ENCODE measurements at regions not wholly inside any gene's neighbourhood (a gene's known extent, or its start where the extent isn't known, plus 50 kb on each side); places are given as distances from the start of the nearest gene placed in this dataset.

DNA sequence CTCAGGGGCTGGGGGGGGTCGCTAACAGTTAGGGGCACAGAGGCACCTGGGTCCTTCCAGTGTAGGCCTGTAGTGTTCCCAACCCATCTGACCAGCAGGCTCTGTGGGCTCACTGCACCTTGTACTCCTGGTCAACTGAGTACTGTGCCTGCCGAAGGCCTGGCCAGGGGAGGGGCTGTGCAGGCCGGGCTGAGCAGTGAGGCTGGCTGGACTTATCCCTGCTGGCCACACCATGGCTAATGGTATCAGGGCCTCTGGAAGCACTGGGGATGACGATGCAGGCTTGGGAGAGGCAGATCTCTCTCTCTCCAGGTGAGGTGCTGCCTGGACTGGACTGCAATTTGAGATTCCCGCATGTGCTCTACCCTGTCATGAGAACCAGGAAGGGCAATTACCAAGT lies 58.9 kb upstream of the SDK2 start:
- H3K4me1 Mint-ChIP-seq, result peaks cover 0 to 3% (median 0%) of the 10 kb centered on the region in 3 donors
- ChIA-PET CTCF (no interaction called here), POLR2A (no interaction called here)
- H3K27ac ChIP-seq (ENCODE audit: low read length), result no peak overlapping the region
- DNase-seq, result no peak
- peaks cover 0 to 16% of the 10 kb centered on the region in 2 donors for H3K27me3 Mint-ChIP-seq
- no peak overlapping the region for H3K4me3 Mint-ChIP-seq
- peaks cover 0 to 7% of the 10 kb centered on the region in 2 experiments for H3K27me3 ChIP-seq (replicated peaks in 1 of 2; ENCODE audit: control insufficient read depth in 2 of 2, extremely low read depth in 1 of 2, insufficient read depth in 2 of 2, low read length in 1 of 2)
- 65% methylated on average over 5 of the region's 5 CpGs for WGBS (ENCODE audit: insufficient coverage)
- H3K36me3 ChIP-seq (ENCODE audit: control insufficient read depth in 2 of 2, extremely low read depth in 1 of 2, insufficient read depth in 1 of 2, low read length in 1 of 2), result no peaks in the 10 kb centered on the region
- no peak overlapping the region for H3K4me3 ChIP-seq (ENCODE audit: control insufficient read depth in 1 of 2, extremely low read depth in 1 of 2, low read length in 1 of 2)
- no peak for ATAC-seq (replicated peaks in 1 of 4)
- no peaks in the 10 kb centered on the region for H3K36me3 Mint-ChIP-seq
- no peak overlapping the region for H3K27ac Mint-ChIP-seq
- peaks cover 2 to 6% (median 6%) of the 10 kb centered on the region in 3 donors for H3K9me3 Mint-ChIP-seq
- no peaks in the 10 kb centered on the region for H3K4me1 ChIP-seq (ENCODE audit: control insufficient read depth in 1 of 2, extremely low read depth in 1 of 2, insufficient read depth in 2 of 2, low read length in 2 of 2)
- H3K9me3 ChIP-seq, result no peaks in the 10 kb centered on the region

DNA sequence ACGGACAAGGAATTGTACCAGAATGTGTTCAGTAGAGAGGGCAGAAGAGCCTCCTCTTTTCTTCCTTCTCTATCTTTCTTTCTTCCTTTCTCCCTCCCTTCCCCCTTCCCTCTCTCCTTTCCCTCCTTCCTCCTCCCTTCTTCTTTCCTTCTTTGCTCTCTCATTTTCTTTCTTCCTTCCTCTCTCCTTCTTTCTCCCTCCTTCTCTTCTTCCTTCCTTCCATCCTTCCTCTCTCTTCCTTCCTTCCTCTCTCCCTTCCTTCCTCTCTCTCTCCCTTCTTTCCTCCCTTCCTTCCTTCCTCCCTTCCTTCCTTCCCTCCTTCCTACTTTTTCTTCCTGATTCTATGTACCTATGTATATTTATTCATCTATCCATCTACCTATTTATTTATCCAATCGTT lies 59.7 kb upstream of the SDK2 start:
- POLR2A ChIA-PET, result no interaction called here
- ATAC-seq (replicated peaks in 1 of 4) (no peak), DNase-seq (no peak)
- H3K36me3 ChIP-seq (ENCODE audit: control insufficient read depth in 2 of 2, extremely low read depth in 1 of 2, insufficient read depth in 1 of 2, low read length in 1 of 2), result no peaks in the 10 kb centered on the region
- no peaks in the 10 kb centered on the region for H3K9me3 ChIP-seq
- Mint-ChIP-seq H3K9me3 (peaks cover 2 to 6% (median 6%) of the 10 kb centered on the region in 3 donors), H3K36me3 (no peaks in the 10 kb centered on the region), H3K4me1 (peaks cover 0 to 3% (median 0%) of the 10 kb centered on the region in 3 donors), H3K4me3 (no peak overlapping the region), H3K27me3 (peaks cover 2 to 14% of the 10 kb centered on the region in 2 donors), H3K27ac (no peak overlapping the region)
- H3K4me3 ChIP-seq (ENCODE audit: control insufficient read depth in 1 of 2, extremely low read depth in 1 of 2, low read length in 1 of 2), result no peak overlapping the region
- CTCF ChIA-PET, result no interaction called here
- no peak overlapping the region for H3K27ac ChIP-seq (ENCODE audit: low read length)
- WGBS (ENCODE audit: insufficient coverage), result no CpG with 5 or more reads among the region's 2 CpGs
- peaks cover 0 to 6% of the 10 kb centered on the region in 2 experiments for H3K27me3 ChIP-seq (replicated peaks in 1 of 2; ENCODE audit: control insufficient read depth in 2 of 2, extremely low read depth in 1 of 2, insufficient read depth in 2 of 2, low read length in 1 of 2)
- no peaks in the 10 kb centered on the region for H3K4me1 ChIP-seq (ENCODE audit: control insufficient read depth in 1 of 2, extremely low read depth in 1 of 2, insufficient read depth in 2 of 2, low read length in 2 of 2)

DNA sequence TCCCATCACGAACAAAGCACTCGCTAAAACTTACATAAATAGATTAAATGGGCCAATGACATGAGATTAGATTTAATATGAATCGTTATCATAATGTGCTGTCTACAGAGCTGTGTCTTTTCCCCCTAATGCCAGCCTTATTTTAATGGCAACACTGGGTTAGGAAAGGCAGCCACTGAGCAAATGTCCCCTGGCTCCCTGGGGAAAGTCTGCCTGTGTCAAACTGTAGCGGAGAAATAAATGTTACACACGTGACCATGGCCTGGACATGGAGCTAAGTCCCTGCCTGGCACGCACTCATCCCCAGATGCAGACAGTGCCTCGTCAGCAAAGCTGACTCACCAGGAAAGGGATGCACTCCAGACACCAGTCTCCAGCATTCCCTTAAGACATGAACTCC lies 61.3 kb upstream of the SDK2 start:
- WGBS (ENCODE audit: insufficient coverage), result 75% methylated on average over 4 of the region's 7 CpGs
- H3K9me3 Mint-ChIP-seq, result peaks cover 2 to 6% (median 6%) of the 10 kb centered on the region in 3 donors
- ATAC-seq (replicated peaks in 1 of 4) (no peak), DNase-seq (no peak)
- no peak overlapping the region for H3K4me3 ChIP-seq (ENCODE audit: control insufficient read depth in 1 of 2, extremely low read depth in 1 of 2, low read length in 1 of 2)
- H3K9me3 ChIP-seq, result no peaks in the 10 kb centered on the region
- H3K27me3 Mint-ChIP-seq, result peaks cover 5 to 14% of the 10 kb centered on the region in 2 donors
- no peak overlapping the region for H3K27ac ChIP-seq (ENCODE audit: low read length)
- H3K36me3 Mint-ChIP-seq, result no peaks in the 10 kb centered on the region
- H3K4me1 Mint-ChIP-seq, result peaks cover 7 to 14% (median 8%) of the 10 kb centered on the region in 3 donors
- H3K4me3 Mint-ChIP-seq, result no peak overlapping the region
- H3K27ac Mint-ChIP-seq, result no peak overlapping the region
- POLR2A ChIA-PET, result interaction anchor here in 1 of 2 donors (0.7 kb wide), 1 partner anchor 24 kb away, joined by 4 read pairs; no protein-coding TSS in a partner anchor
- H3K36me3 ChIP-seq (ENCODE audit: control insufficient read depth in 2 of 2, extremely low read depth in 1 of 2, insufficient read depth in 1 of 2, low read length in 1 of 2), result no peaks in the 10 kb centered on the region
- peaks cover 0 to 9% of the 10 kb centered on the region in 2 experiments for H3K4me1 ChIP-seq (ENCODE audit: control insufficient read depth in 1 of 2, extremely low read depth in 1 of 2, insufficient read depth in 2 of 2, low read length in 2 of 2)
- CTCF ChIA-PET, result no interaction called here
- peaks cover 0 to 12% of the 10 kb centered on the region in 2 experiments for H3K27me3 ChIP-seq (replicated peaks in 1 of 2; ENCODE audit: control insufficient read depth in 2 of 2, extremely low read depth in 1 of 2, insufficient read depth in 2 of 2, low read length in 1 of 2)

DNA sequence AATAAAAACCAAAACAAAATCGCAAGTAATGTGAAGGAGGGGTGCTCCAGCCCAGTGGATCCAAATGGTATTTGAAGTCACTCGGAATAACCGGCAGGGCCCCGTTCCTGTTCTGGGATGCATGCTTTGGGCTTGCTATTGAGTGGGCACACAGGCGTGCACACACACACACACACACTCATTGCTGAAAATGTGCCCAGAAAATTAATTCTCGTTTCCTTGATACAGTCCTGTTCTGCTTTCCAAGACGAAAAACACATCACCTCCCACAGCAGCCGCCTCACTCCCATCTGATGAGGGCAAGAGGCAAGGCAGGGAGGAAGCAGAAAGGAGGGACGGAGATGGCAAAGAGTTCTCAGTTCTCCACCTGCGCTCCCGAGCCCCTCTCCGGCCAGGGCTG lies 62.2 kb upstream of the SDK2 start:
- Mint-ChIP-seq H3K9me3 (peaks cover 2 to 6% (median 6%) of the 10 kb centered on the region in 3 donors), H3K27ac (no peak overlapping the region), H3K27me3 (peaks cover 6 to 14% of the 10 kb centered on the region in 2 donors), H3K4me3 (no peak overlapping the region), H3K36me3 (no peaks in the 10 kb centered on the region), H3K4me1 (peaks cover 12 to 21% (median 14%) of the 10 kb centered on the region in 3 donors)
- no peaks in the 10 kb centered on the region for H3K36me3 ChIP-seq (ENCODE audit: control insufficient read depth in 2 of 2, extremely low read depth in 1 of 2, insufficient read depth in 1 of 2, low read length in 1 of 2)
- POLR2A ChIA-PET, result no interaction called here
- peaks cover 0 to 17% of the 10 kb centered on the region in 2 experiments for H3K4me1 ChIP-seq (ENCODE audit: control insufficient read depth in 1 of 2, extremely low read depth in 1 of 2, insufficient read depth in 2 of 2, low read length in 2 of 2)
- no CpG with 5 or more reads among the region's 12 CpGs for WGBS (ENCODE audit: insufficient coverage)
- H3K27ac ChIP-seq (ENCODE audit: low read length), result no peak overlapping the region
- no peak overlapping the region for H3K4me3 ChIP-seq (ENCODE audit: control insufficient read depth in 1 of 2, extremely low read depth in 1 of 2, low read length in 1 of 2)
- no peak for DNase-seq
- peaks cover 0 to 14% of the 10 kb centered on the region in 2 experiments for H3K27me3 ChIP-seq (replicated peaks in 1 of 2; ENCODE audit: control insufficient read depth in 2 of 2, extremely low read depth in 1 of 2, insufficient read depth in 2 of 2, low read length in 1 of 2)
- H3K9me3 ChIP-seq, result no peaks in the 10 kb centered on the region
- CTCF ChIA-PET, result interaction anchor here in 1 of 2 donors (2.4 kb wide), 1 partner anchor 276 kb away, joined by 8 read pairs; no protein-coding TSS in a partner anchor
- no peak for ATAC-seq (replicated peaks in 1 of 4)

DNA sequence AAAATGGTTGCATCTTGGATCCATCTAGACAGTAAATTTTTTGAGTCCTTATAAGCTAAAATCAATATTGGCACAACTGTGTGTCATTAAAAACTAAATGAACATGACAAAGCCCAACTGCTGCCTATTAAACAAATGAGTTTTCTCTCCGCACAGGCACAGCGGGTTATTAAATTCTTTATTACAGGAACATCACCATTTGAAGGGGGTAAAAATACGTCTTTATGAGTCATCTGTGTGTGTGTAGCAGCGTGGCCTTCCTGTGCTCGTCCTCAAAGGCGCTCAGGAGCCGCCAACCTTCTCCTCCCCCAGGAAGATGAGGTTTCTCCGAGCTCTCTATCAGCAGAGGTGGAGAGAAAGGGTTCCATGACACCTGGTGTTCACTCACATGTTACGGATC lies 62.6 kb upstream of the SDK2 start:
- POLR2A ChIA-PET, result no interaction called here

DNA sequence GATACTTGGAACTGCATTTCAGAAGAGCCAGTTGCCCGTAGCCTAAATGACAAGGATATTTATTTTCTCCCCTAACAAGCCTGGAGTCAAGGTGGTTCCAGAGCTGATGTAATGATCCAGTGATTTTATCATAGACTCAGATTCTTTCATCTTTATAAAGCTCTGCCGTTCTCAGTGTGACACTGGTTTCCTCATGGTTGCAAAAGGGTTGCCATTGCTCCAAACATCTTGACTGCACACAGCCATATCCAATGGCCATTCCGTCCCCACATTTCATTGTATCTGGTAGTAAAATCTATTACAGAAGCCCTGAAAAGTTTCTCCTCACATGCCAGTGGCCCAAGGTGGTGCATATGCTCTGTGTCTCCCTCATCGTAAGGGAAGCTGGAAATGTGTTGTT lies 63.1 kb upstream of the SDK2 start:
- peaks cover 0 to 17% of the 10 kb centered on the region in 2 experiments for H3K4me1 ChIP-seq (ENCODE audit: control insufficient read depth in 1 of 2, extremely low read depth in 1 of 2, insufficient read depth in 2 of 2, low read length in 2 of 2)
- peaks cover 9 to 14% of the 10 kb centered on the region in 2 donors for H3K27me3 Mint-ChIP-seq
- no peak for ATAC-seq (replicated peaks in 1 of 4)
- H3K4me1 Mint-ChIP-seq, result peaks cover 12 to 21% (median 14%) of the 10 kb centered on the region in 3 donors
- CTCF ChIA-PET, result interaction anchor here in 1 of 2 donors (2.4 kb wide), 1 partner anchor 277 kb away, joined by 8 read pairs; no protein-coding TSS in a partner anchor
- H3K4me3 Mint-ChIP-seq, result no peak overlapping the region
- DNase-seq, result no peak
- H3K27me3 ChIP-seq (replicated peaks in 1 of 2; ENCODE audit: control insufficient read depth in 2 of 2, extremely low read depth in 1 of 2, insufficient read depth in 2 of 2, low read length in 1 of 2), result peaks cover 0 to 19% of the 10 kb centered on the region in 2 experiments
- no peaks in the 10 kb centered on the region for H3K36me3 ChIP-seq (ENCODE audit: control insufficient read depth in 2 of 2, extremely low read depth in 1 of 2, insufficient read depth in 1 of 2, low read length in 1 of 2)
- H3K36me3 Mint-ChIP-seq, result no peaks in the 10 kb centered on the region
- no peak overlapping the region for H3K27ac Mint-ChIP-seq
- no peak overlapping the region for H3K27ac ChIP-seq (ENCODE audit: low read length)
- H3K4me3 ChIP-seq (ENCODE audit: control insufficient read depth in 1 of 2, extremely low read depth in 1 of 2, low read length in 1 of 2), result no peak overlapping the region
- peaks cover 2 to 6% (median 6%) of the 10 kb centered on the region in 3 donors for H3K9me3 Mint-ChIP-seq
- WGBS (ENCODE audit: insufficient coverage), result 93% methylated on average over 2 of the region's 4 CpGs
- POLR2A ChIA-PET, result no interaction called here
- H3K9me3 ChIP-seq, result no peaks in the 10 kb centered on the region

More for the DNA sequence above, 62.6 kb upstream of the SDK2 start:
- peaks cover 2 to 6% (median 6%) of the 10 kb centered on the region in 3 donors for H3K9me3 Mint-ChIP-seq
- peaks cover 6 to 14% of the 10 kb centered on the region in 2 donors for H3K27me3 Mint-ChIP-seq
- DNase-seq, result no peak
- H3K4me1 Mint-ChIP-seq, result peaks cover 12 to 21% (median 14%) of the 10 kb centered on the region in 3 donors
- H3K4me3 ChIP-seq (ENCODE audit: control insufficient read depth in 1 of 2, extremely low read depth in 1 of 2, low read length in 1 of 2), result no peak overlapping the region
- H3K27me3 ChIP-seq (replicated peaks in 1 of 2; ENCODE audit: control insufficient read depth in 2 of 2, extremely low read depth in 1 of 2, insufficient read depth in 2 of 2, low read length in 1 of 2), result peaks cover 0 to 16% of the 10 kb centered on the region in 2 experiments
- WGBS (ENCODE audit: insufficient coverage), result no CpG with 5 or more reads among the region's 9 CpGs
- H3K27ac Mint-ChIP-seq, result no peak overlapping the region
- no peaks in the 10 kb centered on the region for H3K36me3 Mint-ChIP-seq
- no peak overlapping the region for H3K27ac ChIP-seq (ENCODE audit: low read length)
- H3K9me3 ChIP-seq, result no peaks in the 10 kb centered on the region
- H3K4me1 ChIP-seq (ENCODE audit: control insufficient read depth in 1 of 2, extremely low read depth in 1 of 2, insufficient read depth in 2 of 2, low read length in 2 of 2), result peaks cover 0 to 17% of the 10 kb centered on the region in 2 experiments
- CTCF ChIA-PET, result interaction anchor here in 1 of 2 donors (2.4 kb wide), 1 partner anchor 277 kb away, joined by 8 read pairs; no protein-coding TSS in a partner anchor
- H3K4me3 Mint-ChIP-seq, result no peak overlapping the region
- ATAC-seq (replicated peaks in 1 of 4), result no peak
- no peaks in the 10 kb centered on the region for H3K36me3 ChIP-seq (ENCODE audit: control insufficient read depth in 2 of 2, extremely low read depth in 1 of 2, insufficient read depth in 1 of 2, low read length in 1 of 2)
